GM12878 (cell line): ENCODE measurements at regions not wholly inside any gene's neighbourhood (a gene's known extent, or its start where the extent isn't known, plus 50 kb on each side); places are given as distances from the start of the nearest gene placed in this dataset.

Source experiments
- BCL3 ChIP-seq: IDR thresholded peaks from 2 replicates; pipeline ENCODE4 v1.6.1; 2011; ENCODE audit warnings: borderline replicate concordance, low read depth, mild to moderate bottlenecking, moderate library complexity, low read length; ENCODE audit not compliant: insufficient read depth, poor library complexity, severe bottlenecking
- CBX5 ChIP-seq: sonication (generic); IDR thresholded peaks from 2 replicates; pipeline ENCODE4 v1.6.1; 2016; ENCODE audit warnings: low read depth, moderate library complexity, mild to moderate bottlenecking, inconsistent platforms
- CREM ChIP-seq: IDR thresholded peaks from 2 replicates; pipeline ENCODE4 v1.6.1; 2014; ENCODE audit warnings: antibody characterized with exemption, low read depth
- EZH2 ChIP-seq: IDR thresholded peaks from 2 replicates; pipeline ENCODE4 v1.6.1; 2012; ENCODE audit warnings: low read depth, mild to moderate bottlenecking, control low read depth, inconsistent platforms, low read length, borderline replicate concordance; ENCODE audit not compliant: control insufficient read depth
- MXI1 ChIP-seq: fragments of 150-350 bp; IDR thresholded peaks from 2 replicates; pipeline ENCODE4 v1.6.1; 2011; ENCODE audit warnings: low read depth, mild to moderate bottlenecking, inconsistent platforms, low read length, improper control_type of control experiment
- PBX3 ChIP-seq: IDR thresholded peaks from 2 replicates; pipeline ENCODE4 v1.6.1; 2011; ENCODE audit warnings: mild to moderate bottlenecking, low read depth, low read length, moderate library complexity; ENCODE audit not compliant: insufficient replicate concordance
- POLR2AphosphoS5 ChIP-seq: IDR thresholded peaks from 2 replicates; pipeline ENCODE4 v1.6.1; 2011; ENCODE audit warnings: mild to moderate bottlenecking, low read length, inconsistent platforms
- SMC3 ChIP-seq: IDR thresholded peaks from 2 replicates; pipeline ENCODE4 v1.6.1; 2011; ENCODE audit warnings: low read length, improper control_type of control experiment, borderline replicate concordance
- SP1 ChIP-seq: IDR thresholded peaks from one replicate; pipeline ENCODE4 v1.6.1; 2011; ENCODE audit warnings: low read depth, low read length
- SUZ12 ChIP-seq: fragments of 200-600 bp; sonication (generic); IDR thresholded peaks from one replicate; pipeline ENCODE4 v1.6.1; 2018; ENCODE audit warnings: antibody characterized with exemption, mild to moderate bottlenecking; ENCODE audit not compliant: unreplicated experiment
- YY1 ChIP-seq: IDR thresholded peaks from 2 replicates; pipeline ENCODE4 v1.6.1; 2011; ENCODE audit warnings: low read depth, mild to moderate bottlenecking, low read length
- TF ChIP-seq, protein P1 (sequence below): fragments of 450-650 bp; IDR thresholded peaks from 2 replicates; pipeline ENCODE4 v1.6.1; 2016; ENCODE audit warnings: mild to moderate bottlenecking, moderate library complexity, borderline replicate concordance

- TF ChIP-seq POLR2AphosphoS5 (no peak), SUZ12 (no peak), EZH2 (no peak), SP1 (no peak), SMC3 (no peak), PBX3 (no peak), CBX5 (no peak), YY1 (no peak), CREM (no peak), BCL3 (no peak), MXI1 (no peak)
- TF ChIP-seq, protein P1, sequence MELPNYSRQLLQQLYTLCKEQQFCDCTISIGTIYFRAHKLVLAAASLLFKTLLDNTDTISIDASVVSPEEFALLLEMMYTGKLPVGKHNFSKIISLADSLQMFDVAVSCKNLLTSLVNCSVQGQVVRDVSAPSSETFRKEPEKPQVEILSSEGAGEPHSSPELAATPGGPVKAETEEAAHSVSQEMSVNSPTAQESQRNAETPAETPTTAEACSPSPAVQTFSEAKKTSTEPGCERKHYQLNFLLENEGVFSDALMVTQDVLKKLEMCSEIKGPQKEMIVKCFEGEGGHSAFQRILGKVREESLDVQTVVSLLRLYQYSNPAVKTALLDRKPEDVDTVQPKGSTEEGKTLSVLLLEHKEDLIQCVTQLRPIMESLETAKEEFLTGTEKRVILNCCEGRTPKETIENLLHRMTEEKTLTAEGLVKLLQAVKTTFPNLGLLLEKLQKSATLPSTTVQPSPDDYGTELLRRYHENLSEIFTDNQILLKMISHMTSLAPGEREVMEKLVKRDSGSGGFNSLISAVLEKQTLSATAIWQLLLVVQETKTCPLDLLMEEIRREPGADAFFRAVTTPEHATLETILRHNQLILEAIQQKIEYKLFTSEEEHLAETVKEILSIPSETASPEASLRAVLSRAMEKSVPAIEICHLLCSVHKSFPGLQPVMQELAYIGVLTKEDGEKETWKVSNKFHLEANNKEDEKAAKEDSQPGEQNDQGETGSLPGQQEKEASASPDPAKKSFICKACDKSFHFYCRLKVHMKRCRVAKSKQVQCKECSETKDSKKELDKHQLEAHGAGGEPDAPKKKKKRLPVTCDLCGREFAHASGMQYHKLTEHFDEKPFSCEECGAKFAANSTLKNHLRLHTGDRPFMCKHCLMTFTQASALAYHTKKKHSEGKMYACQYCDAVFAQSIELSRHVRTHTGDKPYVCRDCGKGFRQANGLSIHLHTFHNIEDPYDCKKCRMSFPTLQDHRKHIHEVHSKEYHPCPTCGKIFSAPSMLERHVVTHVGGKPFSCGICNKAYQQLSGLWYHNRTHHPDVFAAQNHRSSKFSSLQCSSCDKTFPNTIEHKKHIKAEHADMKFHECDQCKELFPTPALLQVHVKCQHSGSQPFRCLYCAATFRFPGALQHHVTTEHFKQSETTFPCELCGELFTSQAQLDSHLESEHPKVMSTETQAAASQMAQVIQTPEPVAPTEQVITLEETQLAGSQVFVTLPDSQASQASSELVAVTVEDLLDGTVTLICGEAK: no peak
These were observed 239.4 kb upstream of the SPRED2 start for GRCh38 chr2:65671670-65672242.
